GM21447 (cell line): ENCODE measurements at regions not wholly inside any gene's neighbourhood (a gene's known extent, or its start where the extent isn't known, plus 50 kb on each side); places are given as distances from the start of the nearest gene placed in this dataset.
"Not testable (repeated sequence)": the region's sequence is repeated elsewhere in the genome, so short reads cannot be mapped to it uniquely, and the experiment has no call there.

Experiments used
- ATAC-seq: cut with Tn5 transposase; IDR thresholded peaks from one replicate; pipeline ENCODE4 v1.9.1; 2021; ENCODE audit not compliant: unreplicated experiment

- no peak for ATAC-seq
Measured at GRCh38 chr10:121355161-121355560, 243.1 kb downstream of the FGFR2 start.

- no peak for ATAC-seq
Measured at GRCh38 chr10:121356183-121356582, 242.1 kb downstream of the FGFR2 start.

GRCh38 chr10:121357401-121357800 lies 240.8 kb downstream of the FGFR2 start:
- no peak for ATAC-seq

- no peak for ATAC-seq
Measured at GRCh38 chr10:121362026-121362425, 236.2 kb downstream of the FGFR2 start.

DNA sequence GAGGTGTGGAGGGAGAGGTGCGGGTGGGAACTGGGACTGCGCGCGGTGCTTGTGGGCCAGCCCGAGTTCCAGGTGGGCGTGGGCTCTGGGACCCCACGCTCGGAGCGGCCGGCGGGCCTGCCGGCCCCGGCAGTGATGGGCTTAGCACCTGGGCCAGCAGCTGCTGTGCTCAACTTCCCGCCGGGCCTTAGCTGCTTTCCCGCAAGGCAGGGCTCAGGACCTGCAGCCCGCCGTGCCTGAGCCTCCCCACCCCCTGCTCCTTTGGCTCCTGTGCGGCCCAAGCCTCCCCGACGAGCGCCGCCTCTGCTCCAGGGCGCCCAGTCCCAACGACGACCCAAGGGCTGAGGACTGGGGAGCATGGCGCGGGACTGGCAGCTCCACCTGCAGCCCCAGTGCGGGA lies 232.7 kb downstream of the FGFR2 start:
- ATAC-seq, result no peak

- ATAC-seq, result no peak
Measured at GRCh38 chr10:121368347-121369025, 229.8 kb downstream of the FGFR2 start.

- no peak for ATAC-seq
Measured at GRCh38 chr10:121369616-121370015, 228.6 kb downstream of the FGFR2 start.

- no peak for ATAC-seq
Measured at GRCh38 chr10:121371836-121372235, 226.4 kb downstream of the FGFR2 start.

- no peak for ATAC-seq
Measured at GRCh38 chr10:121373411-121373810, 224.8 kb downstream of the FGFR2 start.

DNA sequence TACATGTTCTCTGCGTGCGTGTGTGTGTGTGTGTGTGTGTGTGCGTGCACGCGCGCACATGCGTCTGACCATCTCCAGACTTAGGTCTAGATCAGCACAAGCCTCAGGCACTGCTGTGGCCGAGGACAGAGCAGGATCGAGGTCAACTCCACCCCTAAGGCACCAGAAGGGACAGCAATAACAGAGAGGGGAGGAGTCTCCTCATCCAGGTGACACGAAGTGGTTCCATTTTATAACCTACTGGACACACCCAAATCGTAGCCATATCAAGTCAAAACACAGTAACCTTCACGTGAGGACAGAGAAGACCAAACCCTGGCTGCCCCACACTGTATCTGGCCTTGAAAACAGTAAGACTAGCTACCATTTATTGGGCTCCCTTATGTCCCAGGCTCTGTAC lies 224.1 kb downstream of the FGFR2 start:
- ATAC-seq, result no peak

GRCh38 chr10:121375172-121375571 lies 223.1 kb downstream of the FGFR2 start:
- no peak for ATAC-seq

GRCh38 chr10:121378251-121378801 lies 219.9 kb downstream of the FGFR2 start:
- no peak for ATAC-seq

- no peak for ATAC-seq
Measured at GRCh38 chr10:121379013-121379412, 219.2 kb downstream of the FGFR2 start.

DNA sequence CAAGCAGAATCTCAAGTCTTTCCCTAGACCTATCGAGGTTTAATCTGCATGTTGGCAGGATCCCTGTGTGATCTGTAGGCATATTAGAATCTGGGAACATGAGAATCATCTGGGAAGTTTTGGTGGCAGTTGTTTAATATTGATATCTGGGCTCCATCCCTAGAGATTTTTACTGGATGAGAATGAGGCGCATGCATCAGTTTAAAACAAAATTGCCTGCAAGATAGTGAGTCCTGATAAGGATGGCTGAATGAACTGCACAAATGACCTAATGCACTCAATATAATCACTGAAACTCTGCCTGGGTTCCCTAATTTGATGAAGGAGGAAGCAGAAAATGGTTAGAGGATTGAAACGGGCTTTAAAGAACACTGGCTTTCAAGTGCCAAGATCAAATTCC lies 218.0 kb downstream of the FGFR2 start:
- no peak for ATAC-seq

GRCh38 chr10:121382029-121382520 lies 216.2 kb downstream of the FGFR2 start:
- ATAC-seq, result not testable (repeated sequence)

- no peak for ATAC-seq
Measured at GRCh38 chr10:121385136-121385535, 213.1 kb downstream of the FGFR2 start.

GRCh38 chr10:121392657-121393056 lies 205.6 kb downstream of the FGFR2 start:
- no peak for ATAC-seq

- no peak for ATAC-seq
Measured at GRCh38 chr10:121393522-121393921, 204.7 kb downstream of the FGFR2 start.

- not testable (repeated sequence) for ATAC-seq
Measured at GRCh38 chr10:121400507-121400906, 197.7 kb downstream of the FGFR2 start.

DNA sequence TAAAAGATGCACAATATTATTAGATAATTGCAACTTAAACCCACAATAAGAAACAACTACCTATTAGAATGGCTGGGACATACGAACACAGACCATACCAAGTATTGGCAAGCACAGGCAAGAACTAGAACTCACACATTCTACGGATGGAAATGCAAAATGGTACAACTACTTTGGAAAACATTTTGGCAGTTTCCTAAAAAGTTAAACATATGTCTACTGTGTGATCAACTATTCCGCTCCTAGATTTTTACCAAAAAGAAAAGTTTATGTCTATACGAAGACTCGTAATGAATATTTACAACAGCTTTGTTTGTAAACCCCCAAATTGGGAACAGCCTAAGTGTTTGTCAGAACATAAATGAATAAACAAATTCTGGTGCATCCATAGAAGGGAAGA lies 194.7 kb downstream of the FGFR2 start:
- no peak for ATAC-seq

DNA sequence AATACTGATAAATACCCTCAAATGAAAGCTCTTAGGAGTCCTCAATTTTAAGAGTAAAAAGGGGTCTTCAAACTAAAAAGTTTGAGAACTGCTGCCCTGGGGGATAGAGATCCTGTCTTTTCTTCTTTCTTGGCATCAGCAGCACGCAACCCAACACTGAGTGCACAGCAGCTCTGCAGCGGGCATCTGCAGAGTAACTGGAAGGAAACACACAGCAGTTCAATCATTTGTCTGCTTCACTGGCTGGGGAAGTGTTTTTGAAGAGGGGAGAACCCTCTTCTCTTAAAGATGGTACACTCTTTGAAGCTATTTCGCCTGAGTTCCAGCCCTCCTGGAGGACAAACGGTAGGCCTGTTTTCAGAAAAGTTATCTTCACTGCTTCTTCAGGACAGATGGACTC lies 193.6 kb downstream of the FGFR2 start:
- no peak for ATAC-seq

DNA sequence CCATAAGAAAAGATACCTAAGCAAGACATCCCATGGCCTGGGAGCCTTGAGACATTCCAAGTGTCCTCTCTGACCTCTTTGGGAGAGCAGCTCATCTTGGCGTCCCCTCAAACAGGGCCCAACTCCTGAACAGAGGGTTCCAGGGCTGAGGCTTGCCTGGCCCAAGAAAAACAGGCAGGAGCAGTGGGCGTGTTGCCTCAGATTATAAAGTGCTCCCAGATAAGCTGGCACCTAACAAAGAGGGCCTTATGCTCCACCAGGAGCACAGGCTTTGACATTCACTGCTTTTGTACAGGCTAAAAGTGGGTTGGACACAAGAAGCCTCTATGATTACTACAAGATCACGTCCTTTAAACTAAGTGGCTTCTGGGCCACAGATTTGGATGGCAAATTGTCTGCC lies 193.1 kb downstream of the FGFR2 start:
- no peak for ATAC-seq

GRCh38 chr10:121405549-121405948 lies 192.7 kb downstream of the FGFR2 start:
- ATAC-seq, result no peak
